Natural killer cell (primary cell): ENCODE measurements at regions not wholly inside any gene's neighbourhood (a gene's known extent, or its start where the extent isn't known, plus 50 kb on each side); places are given as distances from the start of the nearest gene placed in this dataset.

ENCODE experiments used
- ATAC-seq, 3 donors: fragments of 150-1000 bp in 2 of 3; fragments of 200-7000 bp in 1 of 3; cut with Tn5 transposase; 1 replicate in 1 of 3; 2 replicates in 2 of 3; pipeline ENCODE4 v1.10.0; 2021; ENCODE audit warnings: mild to moderate bottlenecking in 2 of 3, moderate library complexity in 2 of 3
- DNase-seq, 2 donors: peaks; one replicate each; pipeline versions ENCODE4 v3.0.0 to v3.0.0-alpha.2; 2013 to 2021; ENCODE audit warnings: mixed read lengths in 1 of 2
- H3K27ac ChIP-seq: one replicate; pipeline ENCODE4 v1.5.1; 2013; ENCODE audit warnings: mild to moderate bottlenecking, low read length
- H3K27me3 ChIP-seq: one replicate; pipeline ENCODE4 v1.6.1; 2013; ENCODE audit warnings: low read length; ENCODE audit not compliant: control insufficient read depth, insufficient read depth
- H3K36me3 ChIP-seq: one replicate; pipeline ENCODE4 v1.6.1; 2013; ENCODE audit warnings: low read length; ENCODE audit not compliant: control insufficient read depth, insufficient read depth
- H3K4me1 ChIP-seq: one replicate; pipeline ENCODE4 v1.6.1; 2013; ENCODE audit warnings: low read length; ENCODE audit not compliant: control insufficient read depth, insufficient read depth
- H3K4me3 ChIP-seq: one replicate; pipeline ENCODE4 v1.5.1; 2013; ENCODE audit warnings: low read length
- H3K9me3 ChIP-seq: one replicate; pipeline ENCODE4 v1.6.1; 2013; ENCODE audit warnings: low read length; ENCODE audit not compliant: control insufficient read depth, insufficient read depth
- H3K27ac Mint-ChIP-seq, 2 donors: one replicate each; pipeline ENCODE4 v1.8.0; 2022; ENCODE audit warnings: mild to moderate bottlenecking in 2 of 2, mixed read lengths in 2 of 2, moderate library complexity in 1 of 2
- H3K27me3 Mint-ChIP-seq, 2 donors: one replicate each; pipeline ENCODE4 v1.8.0; 2022; ENCODE audit warnings: low read depth in 2 of 2, mixed read lengths in 2 of 2
- H3K36me3 Mint-ChIP-seq: one replicate; pipeline ENCODE4 v1.8.0; 2022; ENCODE audit warnings: mixed read lengths
- H3K4me1 Mint-ChIP-seq, 2 donors: one replicate each; pipeline ENCODE4 v1.8.0; 2022; ENCODE audit warnings: mixed read lengths in 2 of 2
- H3K4me3 Mint-ChIP-seq: one replicate; pipeline ENCODE4 v1.8.0; 2022; ENCODE audit warnings: mild to moderate bottlenecking, moderate library complexity, mixed read lengths
- H3K9me3 Mint-ChIP-seq, 2 donors: one replicate each; pipeline ENCODE4 v1.8.0; 2022; ENCODE audit warnings: mixed read lengths in 2 of 2
- WGBS: methylation state at CpG from one replicate; pipeline ENCODE4 v1.1.7; 2013; ENCODE audit warnings: missing lambda C conversion rate; ENCODE audit not compliant: insufficient coverage; 5-methylcytosine and 5-hydroxymethylcytosine counted together
- intact Hi-C: fragments of 100-400 bp; cut with micrococcal nuclease; formaldehyde crosslinking; loops from one replicate; pipeline ENCODE4 v1.14.2; 2022
- TF ChIP-seq, protein P1 (sequence below): fragments of 200-600 bp; IDR thresholded peaks from one replicate; pipeline ENCODE4 v1.8.0; 2022; ENCODE audit warnings: antibody characterized with exemption

DNA sequence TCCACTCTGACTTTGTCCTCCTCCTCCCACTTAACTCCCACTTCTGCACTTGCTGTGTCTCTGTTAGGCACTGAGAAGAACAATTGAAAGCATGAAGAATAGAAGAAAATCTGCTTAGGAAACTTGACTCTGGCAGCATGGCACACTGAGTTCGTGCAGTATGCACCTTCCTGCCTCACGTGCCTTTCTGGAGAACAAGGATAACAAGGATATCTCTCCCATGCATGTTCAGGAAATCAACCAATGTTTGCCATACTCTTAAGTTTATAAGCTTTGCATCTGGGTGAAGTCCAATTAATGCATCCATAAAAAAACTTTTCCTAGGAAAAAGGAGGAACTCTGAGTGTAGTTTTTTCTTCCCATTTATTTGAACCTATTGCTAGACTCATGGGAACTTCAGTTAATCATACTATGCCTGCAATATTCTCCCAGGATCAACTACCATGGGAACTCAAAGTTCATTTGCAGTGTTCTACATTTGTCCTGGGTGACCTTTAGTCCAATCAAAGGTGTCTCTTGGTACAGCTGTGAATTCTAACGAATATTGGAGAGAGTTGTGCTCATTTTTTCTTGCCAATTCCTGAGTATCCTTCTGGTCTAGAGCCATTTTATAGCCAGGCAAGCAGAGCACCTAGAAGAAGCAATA lies 227.0 kb downstream of the ENC1 start:
- H3K9me3 ChIP-seq: no peaks in the 10 kb centered on the region
- TF ChIP-seq, protein P1, sequence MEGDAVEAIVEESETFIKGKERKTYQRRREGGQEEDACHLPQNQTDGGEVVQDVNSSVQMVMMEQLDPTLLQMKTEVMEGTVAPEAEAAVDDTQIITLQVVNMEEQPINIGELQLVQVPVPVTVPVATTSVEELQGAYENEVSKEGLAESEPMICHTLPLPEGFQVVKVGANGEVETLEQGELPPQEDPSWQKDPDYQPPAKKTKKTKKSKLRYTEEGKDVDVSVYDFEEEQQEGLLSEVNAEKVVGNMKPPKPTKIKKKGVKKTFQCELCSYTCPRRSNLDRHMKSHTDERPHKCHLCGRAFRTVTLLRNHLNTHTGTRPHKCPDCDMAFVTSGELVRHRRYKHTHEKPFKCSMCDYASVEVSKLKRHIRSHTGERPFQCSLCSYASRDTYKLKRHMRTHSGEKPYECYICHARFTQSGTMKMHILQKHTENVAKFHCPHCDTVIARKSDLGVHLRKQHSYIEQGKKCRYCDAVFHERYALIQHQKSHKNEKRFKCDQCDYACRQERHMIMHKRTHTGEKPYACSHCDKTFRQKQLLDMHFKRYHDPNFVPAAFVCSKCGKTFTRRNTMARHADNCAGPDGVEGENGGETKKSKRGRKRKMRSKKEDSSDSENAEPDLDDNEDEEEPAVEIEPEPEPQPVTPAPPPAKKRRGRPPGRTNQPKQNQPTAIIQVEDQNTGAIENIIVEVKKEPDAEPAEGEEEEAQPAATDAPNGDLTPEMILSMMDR: no peak
- Mint-ChIP-seq H3K36me3 (no peaks in the 10 kb centered on the region), H3K4me3 (no peak overlapping the region), H3K9me3 (no peaks in the 10 kb centered on the region), H3K27ac (no peak overlapping the region), H3K27me3 (peaks cover 24 to 27% of the 10 kb centered on the region in 2 donors), H3K4me1 (no peaks in the 10 kb centered on the region)
- no peak overlapping the region for H3K4me3 ChIP-seq
- ATAC-seq: no peak
- no peaks in the 10 kb centered on the region for H3K4me1 ChIP-seq
- no peaks in the 10 kb centered on the region for H3K27me3 ChIP-seq
- no peaks in the 10 kb centered on the region for H3K36me3 ChIP-seq
- WGBS: 90% methylated on average over 3 of the region's 3 CpGs
- DNase-seq: no peak
- intact Hi-C loops: no loop called here
- H3K27ac ChIP-seq: no peak overlapping the region

DNA sequence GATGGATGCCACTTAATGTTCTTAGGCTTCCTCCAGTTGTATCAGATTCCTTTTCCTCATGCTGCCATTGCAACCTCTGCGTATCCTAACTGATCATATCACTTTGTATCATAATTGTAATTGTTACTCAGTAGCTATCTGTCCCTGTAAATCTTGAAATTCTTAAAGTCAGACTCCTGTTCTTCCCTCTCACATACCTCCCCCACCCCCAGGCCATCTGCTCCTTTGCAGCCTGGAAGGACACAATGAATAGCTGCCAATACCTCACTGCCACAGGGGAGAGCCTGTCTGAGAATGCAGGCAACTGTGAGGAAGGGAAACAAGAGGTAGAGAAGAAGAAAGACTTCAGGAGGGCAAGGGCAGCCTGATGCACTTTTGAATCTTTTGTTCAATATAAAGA lies 228.5 kb downstream of the ENC1 start:
- TF ChIP-seq, protein P1: no peak
- WGBS: 0% methylated on average over 1 of the region's 1 CpG
- no peaks in the 10 kb centered on the region for H3K36me3 Mint-ChIP-seq
- peaks cover 27 to 32% of the 10 kb centered on the region in 2 donors for H3K27me3 Mint-ChIP-seq
- H3K27ac ChIP-seq: no peak overlapping the region
- intact Hi-C loops: no loop called here
- no peak overlapping the region for H3K4me3 Mint-ChIP-seq
- no peaks in the 10 kb centered on the region for H3K9me3 Mint-ChIP-seq
- no peaks in the 10 kb centered on the region for H3K9me3 ChIP-seq
- no peaks in the 10 kb centered on the region for H3K27me3 ChIP-seq
- H3K4me1 ChIP-seq: no peaks in the 10 kb centered on the region
- DNase-seq (no peak), ATAC-seq (no peak)
- no peak overlapping the region for H3K4me3 ChIP-seq
- H3K4me1 Mint-ChIP-seq: no peaks in the 10 kb centered on the region
- no peaks in the 10 kb centered on the region for H3K36me3 ChIP-seq
- no peak overlapping the region for H3K27ac Mint-ChIP-seq

DNA sequence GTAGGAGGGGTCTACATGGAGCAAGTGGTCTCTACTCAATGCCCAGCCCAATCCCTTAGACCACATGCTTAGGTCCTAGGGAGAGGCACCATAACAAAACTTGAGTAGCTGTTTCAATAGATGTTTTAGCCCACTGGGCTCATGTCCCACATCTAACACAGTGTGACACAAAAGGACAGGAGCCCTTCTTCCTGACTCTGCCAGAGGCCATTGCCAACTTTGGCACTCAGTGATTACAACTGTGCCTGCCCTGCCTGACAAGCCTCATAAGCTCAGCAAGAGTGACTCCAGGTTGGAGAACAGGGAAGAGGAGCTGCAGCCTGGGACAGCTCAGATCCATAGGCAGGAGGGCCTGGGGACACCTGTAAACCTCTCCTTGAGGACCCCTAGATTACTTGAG lies 230.8 kb downstream of the ENC1 start:
- Mint-ChIP-seq H3K27me3 (peaks cover 18 to 23% of the 10 kb centered on the region in 2 donors), H3K36me3 (no peaks in the 10 kb centered on the region), H3K9me3 (no peaks in the 10 kb centered on the region), H3K4me1 (peaks cover 2% of the 10 kb centered on the region in 2 donors), H3K27ac (no peak overlapping the region), H3K4me3 (no peak overlapping the region)
- H3K9me3 ChIP-seq: no peaks in the 10 kb centered on the region
- TF ChIP-seq, protein P1: no peak
- intact Hi-C loops: no loop called here
- H3K4me3 ChIP-seq: no peak overlapping the region
- no peaks in the 10 kb centered on the region for H3K36me3 ChIP-seq
- no peak for DNase-seq
- no peaks in the 10 kb centered on the region for H3K4me1 ChIP-seq
- no peak for ATAC-seq
- no peaks in the 10 kb centered on the region for H3K27me3 ChIP-seq
- H3K27ac ChIP-seq: no peak overlapping the region

DNA sequence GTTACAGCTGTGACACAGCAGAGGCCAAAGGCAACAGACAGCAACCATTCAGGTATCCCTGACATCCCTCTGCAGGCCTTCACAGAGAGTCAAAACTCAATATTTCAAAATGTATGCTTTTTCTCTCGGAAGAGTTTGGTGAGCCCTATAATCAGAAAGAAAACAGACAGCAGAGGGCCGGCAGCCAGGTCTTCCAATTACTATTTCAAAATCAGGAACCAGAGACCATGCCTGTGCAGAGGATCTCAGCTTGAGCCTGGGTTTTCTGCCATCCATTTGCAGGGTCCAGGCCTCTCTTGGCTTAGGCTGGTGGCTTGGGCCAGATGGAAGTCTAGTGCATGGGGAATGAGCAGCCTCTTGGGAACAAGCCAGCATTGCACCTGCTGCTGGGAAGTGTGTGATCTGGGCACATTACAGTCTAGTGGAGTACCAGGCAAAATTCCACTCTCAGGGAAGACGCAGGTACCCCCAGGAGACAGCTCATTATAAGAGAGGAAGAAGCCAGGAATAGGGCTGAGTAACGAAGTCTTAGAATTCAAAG lies 231.3 kb downstream of the ENC1 start:
- H3K4me1 Mint-ChIP-seq: peaks cover 5 to 6% of the 10 kb centered on the region in 2 donors
- DNase-seq: no peak
- H3K27me3 Mint-ChIP-seq: peaks cover 14 to 22% of the 10 kb centered on the region in 2 donors
- no peak for ATAC-seq
- Histone ChIP-seq H3K9me3 (no peaks in the 10 kb centered on the region), H3K4me1 (no peaks in the 10 kb centered on the region), H3K27ac (no peak overlapping the region), H3K36me3 (no peaks in the 10 kb centered on the region), H3K4me3 (no peak overlapping the region), H3K27me3 (no peaks in the 10 kb centered on the region)
- intact Hi-C loops: no loop called here
- TF ChIP-seq, protein P1: no peak
- no peaks in the 10 kb centered on the region for H3K9me3 Mint-ChIP-seq
- H3K4me3 Mint-ChIP-seq: no peak overlapping the region
- H3K36me3 Mint-ChIP-seq: no peaks in the 10 kb centered on the region
- 85% methylated on average over 4 of the region's 4 CpGs for WGBS
- no peak overlapping the region for H3K27ac Mint-ChIP-seq
